ENCODE measurements at regions not wholly inside any gene's neighbourhood (a gene's known extent, or its start where the extent isn't known, plus 50 kb on each side); places are given as distances from the start of the nearest gene placed in this dataset.

DNA sequence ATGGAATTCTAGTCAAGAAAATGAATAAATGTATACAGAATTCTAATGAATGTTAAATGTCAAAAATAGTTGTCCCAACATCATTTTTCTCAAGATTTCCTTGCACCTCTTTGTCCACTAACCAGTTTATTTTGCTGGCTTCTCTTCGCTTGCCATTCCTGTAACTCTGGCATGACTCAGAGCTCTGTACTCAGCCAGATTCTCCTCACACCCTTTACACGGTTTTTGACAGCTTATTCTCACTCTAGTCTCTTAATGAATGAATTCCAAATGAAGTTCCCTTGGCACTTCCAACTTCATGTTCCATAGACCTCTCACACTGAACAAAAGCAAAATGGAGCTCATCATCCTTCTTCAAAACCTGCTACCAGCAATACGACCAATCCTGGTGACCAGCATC lies 419.3 kb upstream of the SLIT2 start:
- TF ChIP-seq, protein P1, sequence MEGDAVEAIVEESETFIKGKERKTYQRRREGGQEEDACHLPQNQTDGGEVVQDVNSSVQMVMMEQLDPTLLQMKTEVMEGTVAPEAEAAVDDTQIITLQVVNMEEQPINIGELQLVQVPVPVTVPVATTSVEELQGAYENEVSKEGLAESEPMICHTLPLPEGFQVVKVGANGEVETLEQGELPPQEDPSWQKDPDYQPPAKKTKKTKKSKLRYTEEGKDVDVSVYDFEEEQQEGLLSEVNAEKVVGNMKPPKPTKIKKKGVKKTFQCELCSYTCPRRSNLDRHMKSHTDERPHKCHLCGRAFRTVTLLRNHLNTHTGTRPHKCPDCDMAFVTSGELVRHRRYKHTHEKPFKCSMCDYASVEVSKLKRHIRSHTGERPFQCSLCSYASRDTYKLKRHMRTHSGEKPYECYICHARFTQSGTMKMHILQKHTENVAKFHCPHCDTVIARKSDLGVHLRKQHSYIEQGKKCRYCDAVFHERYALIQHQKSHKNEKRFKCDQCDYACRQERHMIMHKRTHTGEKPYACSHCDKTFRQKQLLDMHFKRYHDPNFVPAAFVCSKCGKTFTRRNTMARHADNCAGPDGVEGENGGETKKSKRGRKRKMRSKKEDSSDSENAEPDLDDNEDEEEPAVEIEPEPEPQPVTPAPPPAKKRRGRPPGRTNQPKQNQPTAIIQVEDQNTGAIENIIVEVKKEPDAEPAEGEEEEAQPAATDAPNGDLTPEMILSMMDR (IDR thresholded peaks at IDR 0.05) = no peak
- TF ChIP-seq POLR2A (IDR thresholded peaks at IDR 0.05) = no peak
